ENCODE measurements at regions not wholly inside any gene's neighbourhood (a gene's known extent, or its start where the extent isn't known, plus 50 kb on each side); places are given as distances from the start of the nearest gene placed in this dataset.
"Not testable (repeated sequence)": the region's sequence is repeated elsewhere in the genome, so short reads cannot be mapped to it uniquely, and the experiment has no call there.

DNA sequence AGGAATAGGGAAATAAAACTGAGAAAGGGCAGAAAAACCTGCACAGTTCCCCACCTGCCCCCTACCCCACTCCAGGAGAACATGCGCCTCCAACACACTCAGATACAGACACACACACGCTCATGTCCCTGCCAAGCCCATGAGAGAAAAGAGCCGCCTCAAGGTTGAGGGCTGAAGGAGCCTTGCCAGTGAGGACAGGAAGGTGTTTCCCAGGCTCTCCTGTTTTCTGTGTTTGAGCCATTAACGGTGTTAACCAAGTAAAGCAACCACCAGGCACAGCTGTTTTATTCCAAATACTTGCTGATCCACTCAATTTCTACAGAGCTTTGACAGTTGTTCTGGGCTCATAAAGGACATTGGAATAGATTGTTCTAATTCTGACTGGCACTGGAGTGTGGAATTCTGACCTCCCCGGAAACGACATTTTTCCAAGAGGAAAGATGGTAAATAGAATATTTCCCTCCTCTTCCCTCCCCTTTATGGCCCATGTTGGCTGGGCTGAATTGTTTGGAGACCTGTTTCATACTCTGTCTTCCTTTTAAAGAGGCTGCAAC lies 238.0 kb downstream of the DMAC1 start:
- intact Hi-C loops (cut with micrococcal nuclease): no loop called here
- DNase-seq (no peak), ATAC-seq (no peak)
- Histone ChIP-seq H3K9me3 (ENCODE audit: control insufficient read depth, insufficient read depth, low read length) (no peaks in the 10 kb centered on the region), H3K27ac (ENCODE audit: low read length) (no peak overlapping the region), H3K4me3 (ENCODE audit: low read length) (no peak overlapping the region), H3K27me3 (ENCODE audit: control insufficient read depth, insufficient read depth, low read length) (no peaks in the 10 kb centered on the region), H3K4me1 (ENCODE audit: control insufficient read depth, insufficient read depth, low read length) (no peaks in the 10 kb centered on the region), H3K36me3 (ENCODE audit: control insufficient read depth, insufficient read depth, low read length) (no peaks in the 10 kb centered on the region)
- Mint-ChIP-seq H3K4me1 (no peaks in the 10 kb centered on the region), H3K4me3 (no peak overlapping the region), H3K36me3 (no peaks in the 10 kb centered on the region), H3K9me3 (no peaks in the 10 kb centered on the region), H3K27me3 (ENCODE audit: low read depth in 2 of 2) (peaks cover 9 to 16% of the 10 kb centered on the region in 2 donors), H3K27ac (no peak overlapping the region)
- TF ChIP-seq, protein P1, sequence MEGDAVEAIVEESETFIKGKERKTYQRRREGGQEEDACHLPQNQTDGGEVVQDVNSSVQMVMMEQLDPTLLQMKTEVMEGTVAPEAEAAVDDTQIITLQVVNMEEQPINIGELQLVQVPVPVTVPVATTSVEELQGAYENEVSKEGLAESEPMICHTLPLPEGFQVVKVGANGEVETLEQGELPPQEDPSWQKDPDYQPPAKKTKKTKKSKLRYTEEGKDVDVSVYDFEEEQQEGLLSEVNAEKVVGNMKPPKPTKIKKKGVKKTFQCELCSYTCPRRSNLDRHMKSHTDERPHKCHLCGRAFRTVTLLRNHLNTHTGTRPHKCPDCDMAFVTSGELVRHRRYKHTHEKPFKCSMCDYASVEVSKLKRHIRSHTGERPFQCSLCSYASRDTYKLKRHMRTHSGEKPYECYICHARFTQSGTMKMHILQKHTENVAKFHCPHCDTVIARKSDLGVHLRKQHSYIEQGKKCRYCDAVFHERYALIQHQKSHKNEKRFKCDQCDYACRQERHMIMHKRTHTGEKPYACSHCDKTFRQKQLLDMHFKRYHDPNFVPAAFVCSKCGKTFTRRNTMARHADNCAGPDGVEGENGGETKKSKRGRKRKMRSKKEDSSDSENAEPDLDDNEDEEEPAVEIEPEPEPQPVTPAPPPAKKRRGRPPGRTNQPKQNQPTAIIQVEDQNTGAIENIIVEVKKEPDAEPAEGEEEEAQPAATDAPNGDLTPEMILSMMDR (IDR thresholded peaks at IDR 0.05): no peak
- 89% methylated on average over 5 of the region's 6 CpGs for WGBS (ENCODE audit: insufficient coverage)

DNA sequence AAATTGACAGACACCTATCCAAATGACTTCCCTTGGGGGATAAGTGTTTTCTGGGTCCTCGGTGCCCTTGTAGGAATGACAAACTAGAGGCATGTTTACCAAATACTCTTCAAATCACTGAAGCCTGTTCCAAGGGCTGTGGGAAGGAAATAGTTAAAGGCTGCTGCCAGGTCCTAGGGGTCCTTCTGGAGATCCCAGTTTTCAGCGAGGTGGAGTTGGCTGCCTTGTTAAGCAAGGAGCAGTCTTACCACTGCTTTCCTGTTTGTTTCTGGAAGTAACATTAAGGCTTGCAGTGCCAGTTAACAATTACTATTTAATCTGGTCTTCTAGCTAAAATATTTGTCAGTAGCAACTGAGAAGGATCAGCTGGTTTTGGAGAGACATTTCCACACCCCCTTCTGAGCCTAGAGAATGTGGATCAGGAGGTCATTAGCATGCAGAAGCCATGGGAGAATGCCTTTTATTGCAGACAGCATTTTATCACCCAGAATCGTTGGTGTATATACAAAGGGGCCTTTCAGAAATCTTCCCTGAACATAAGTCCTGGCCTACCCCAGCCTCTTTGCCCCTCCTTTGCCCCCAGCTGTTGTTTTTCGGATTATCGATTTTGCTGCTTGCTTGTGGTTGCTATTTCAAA lies 238.8 kb downstream of the DMAC1 start:
- Mint-ChIP-seq H3K4me1 (no peaks in the 10 kb centered on the region), H3K36me3 (no peaks in the 10 kb centered on the region), H3K4me3 (no peak overlapping the region), H3K27ac (no peak overlapping the region), H3K9me3 (no peaks in the 10 kb centered on the region), H3K27me3 (ENCODE audit: low read depth in 2 of 2) (peaks cover 9 to 12% of the 10 kb centered on the region in 2 donors)
- Histone ChIP-seq H3K4me1 (ENCODE audit: control insufficient read depth, insufficient read depth, low read length) (no peaks in the 10 kb centered on the region), H3K36me3 (ENCODE audit: control insufficient read depth, insufficient read depth, low read length) (no peaks in the 10 kb centered on the region), H3K9me3 (ENCODE audit: control insufficient read depth, insufficient read depth, low read length) (no peaks in the 10 kb centered on the region), H3K27me3 (ENCODE audit: control insufficient read depth, insufficient read depth, low read length) (no peaks in the 10 kb centered on the region), H3K27ac (ENCODE audit: low read length) (no peak overlapping the region), H3K4me3 (ENCODE audit: low read length) (no peak overlapping the region)
- ATAC-seq (no peak), DNase-seq (no peak)
- TF ChIP-seq, protein P1 (IDR thresholded peaks at IDR 0.05): no peak
- intact Hi-C loops (cut with micrococcal nuclease): no loop called here
- 57% methylated on average over 3 of the region's 5 CpGs for WGBS (ENCODE audit: insufficient coverage)

DNA sequence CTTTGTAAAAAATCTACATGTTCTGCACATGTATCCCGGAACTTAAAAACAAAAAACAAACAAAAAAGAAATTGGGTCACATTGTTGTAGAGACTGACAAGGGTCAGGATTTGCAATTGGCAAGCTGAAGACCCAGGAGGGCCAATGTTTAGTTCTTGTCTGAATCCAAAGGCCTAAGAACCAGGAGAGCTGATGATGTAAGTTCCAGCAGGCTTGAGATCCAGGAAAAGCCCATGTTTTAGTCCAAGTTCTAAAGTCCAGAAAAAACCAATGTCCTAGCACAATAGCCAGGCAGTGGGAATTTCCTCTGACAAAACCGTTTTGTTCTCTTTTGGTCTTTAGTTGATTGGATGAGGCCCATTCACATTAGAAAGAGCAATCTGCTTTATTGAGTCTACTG lies 244.9 kb downstream of the DMAC1 start:
- no peak overlapping the region for H3K4me3 ChIP-seq (ENCODE audit: low read length)
- intact Hi-C loops (cut with micrococcal nuclease): no loop called here
- no peak overlapping the region for H3K27ac ChIP-seq (ENCODE audit: low read length)
- 85% methylated on average over 2 of the region's 2 CpGs for WGBS (ENCODE audit: insufficient coverage)
- no peak for DNase-seq
- H3K4me1 Mint-ChIP-seq: no peaks in the 10 kb centered on the region
- TF ChIP-seq, protein P1 (IDR thresholded peaks at IDR 0.05): no peak
- no peak overlapping the region for H3K27ac Mint-ChIP-seq
- H3K27me3 Mint-ChIP-seq (ENCODE audit: low read depth in 2 of 2): peaks cover 29 to 51% of the 10 kb centered on the region in 2 donors
- no peak for ATAC-seq
- no peaks in the 10 kb centered on the region for H3K4me1 ChIP-seq (ENCODE audit: control insufficient read depth, insufficient read depth, low read length)
- no peaks in the 10 kb centered on the region for H3K9me3 ChIP-seq (ENCODE audit: control insufficient read depth, insufficient read depth, low read length)
- peaks cover 0 to 3% of the 10 kb centered on the region in 2 donors for H3K9me3 Mint-ChIP-seq
- no peaks in the 10 kb centered on the region for H3K36me3 ChIP-seq (ENCODE audit: control insufficient read depth, insufficient read depth, low read length)
- no peaks in the 10 kb centered on the region for H3K36me3 Mint-ChIP-seq
- H3K27me3 ChIP-seq (ENCODE audit: control insufficient read depth, insufficient read depth, low read length): no peaks in the 10 kb centered on the region
- no peak overlapping the region for H3K4me3 Mint-ChIP-seq

DNA sequence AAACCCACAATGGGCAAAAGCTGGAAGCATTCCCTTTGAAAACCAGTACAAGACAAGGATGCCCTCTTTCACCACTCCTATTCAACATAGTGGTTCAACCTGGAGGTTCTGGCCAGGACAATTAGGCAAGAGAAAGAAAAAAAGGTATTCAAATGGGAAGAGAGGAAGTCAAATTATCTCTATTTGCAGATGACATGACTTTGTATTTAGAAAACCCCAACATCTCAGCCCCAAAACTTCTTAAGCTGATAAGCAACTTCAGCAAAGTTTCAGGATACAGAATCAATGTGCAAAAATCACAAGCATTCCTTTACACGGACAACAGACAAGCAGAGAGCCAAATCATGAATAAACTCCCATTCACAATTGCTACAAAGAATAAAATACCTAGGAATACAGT lies 246.9 kb downstream of the DMAC1 start:
- H3K4me1 Mint-ChIP-seq; H3K27me3 ChIP-seq (ENCODE audit: control insufficient read depth, insufficient read depth, low read length); ATAC-seq; intact Hi-C loops (cut with micrococcal nuclease); DNase-seq; H3K4me1 ChIP-seq (ENCODE audit: control insufficient read depth, insufficient read depth, low read length); H3K9me3 Mint-ChIP-seq; H3K36me3 ChIP-seq (ENCODE audit: control insufficient read depth, insufficient read depth, low read length); H3K4me3 Mint-ChIP-seq; H3K36me3 Mint-ChIP-seq; H3K4me3 ChIP-seq (ENCODE audit: low read length); H3K27ac Mint-ChIP-seq; H3K27ac ChIP-seq (ENCODE audit: low read length); H3K9me3 ChIP-seq (ENCODE audit: control insufficient read depth, insufficient read depth, low read length): not testable (repeated sequence)
- peaks cover 32 to 53% of the 10 kb centered on the region in 2 donors for H3K27me3 Mint-ChIP-seq (ENCODE audit: low read depth in 2 of 2)
- 60% methylated on average over 1 of the region's 1 CpG for WGBS (ENCODE audit: insufficient coverage)
